NOMO-1 treated with dmso at 0.1 percent for 144 hours (cell line): ENCODE measurements at regions not wholly inside any gene's neighbourhood (a gene's known extent, or its start where the extent isn't known, plus 50 kb on each side); places are given as distances from the start of the nearest gene placed in this dataset.
"Not testable (repeated sequence)": the region's sequence is repeated elsewhere in the genome, so short reads cannot be mapped to it uniquely, and the experiment has no call there.

Experiments used
- DNase-seq: peaks from one replicate; lab custom pipeline; 2025; ENCODE audit not compliant: unreplicated experiment; lab: John Stamatoyannopoulos, UW

DNA sequence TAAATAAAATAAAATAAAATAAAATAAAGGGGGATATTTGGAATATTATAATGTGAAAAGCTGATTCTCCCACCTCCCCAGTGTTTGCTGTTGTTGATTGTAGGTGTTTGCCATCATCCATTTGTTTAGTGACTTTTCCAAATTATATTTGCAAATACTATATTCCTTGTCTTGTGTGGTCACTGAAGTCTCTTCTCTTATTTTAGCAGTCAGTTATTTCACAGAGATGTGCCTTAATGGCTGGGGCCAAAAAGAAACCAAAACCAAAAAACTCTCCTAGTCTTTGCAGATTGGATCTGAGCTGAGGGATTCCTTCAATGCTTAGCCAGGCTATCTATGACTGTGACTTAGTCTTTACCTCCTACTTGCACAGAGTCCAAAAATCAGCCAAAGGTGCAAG lies 70.9 kb upstream of the ZNF169 start:
- no peak for DNase-seq

DNA sequence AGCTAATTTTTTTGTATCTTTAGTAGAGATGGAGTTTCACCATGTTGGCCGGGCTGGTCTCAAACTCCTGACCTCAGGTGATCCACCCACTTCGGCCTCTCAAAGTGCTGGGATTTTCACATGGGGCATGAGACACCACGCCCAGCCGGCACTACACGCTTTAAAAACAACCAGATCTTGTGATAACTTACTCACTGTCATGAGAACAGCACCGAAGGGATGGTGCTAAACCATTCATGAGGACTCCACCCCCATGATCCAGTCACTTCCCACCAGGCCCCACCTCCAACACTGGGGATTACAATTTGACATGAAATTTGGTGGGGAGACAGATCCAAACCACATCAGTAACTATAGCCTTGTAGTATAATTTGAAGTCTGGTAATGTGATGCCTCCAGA lies 67.4 kb upstream of the ZNF169 start:
- DNase-seq, result not testable (repeated sequence)

DNA sequence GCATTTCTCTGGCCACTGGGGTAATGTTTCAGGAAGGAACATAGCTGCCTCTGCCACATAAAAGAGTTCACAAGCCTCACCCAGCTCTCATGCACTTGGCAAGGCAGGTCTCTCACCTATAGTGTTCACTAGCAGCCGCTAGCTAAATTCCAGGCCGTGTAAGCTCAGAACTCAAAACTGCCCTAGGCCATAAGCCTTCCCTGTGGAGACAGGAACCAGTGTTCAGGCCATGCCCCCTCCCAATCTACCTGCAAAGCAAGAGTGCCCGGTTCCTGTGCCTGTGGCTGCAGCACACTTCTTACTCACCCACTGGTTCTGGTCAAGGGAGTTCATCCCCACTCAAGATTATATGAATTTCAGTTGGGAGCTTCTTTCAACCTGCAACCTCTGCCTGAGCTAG lies 60.7 kb upstream of the ZNF169 start:
- no peak for DNase-seq

DNA sequence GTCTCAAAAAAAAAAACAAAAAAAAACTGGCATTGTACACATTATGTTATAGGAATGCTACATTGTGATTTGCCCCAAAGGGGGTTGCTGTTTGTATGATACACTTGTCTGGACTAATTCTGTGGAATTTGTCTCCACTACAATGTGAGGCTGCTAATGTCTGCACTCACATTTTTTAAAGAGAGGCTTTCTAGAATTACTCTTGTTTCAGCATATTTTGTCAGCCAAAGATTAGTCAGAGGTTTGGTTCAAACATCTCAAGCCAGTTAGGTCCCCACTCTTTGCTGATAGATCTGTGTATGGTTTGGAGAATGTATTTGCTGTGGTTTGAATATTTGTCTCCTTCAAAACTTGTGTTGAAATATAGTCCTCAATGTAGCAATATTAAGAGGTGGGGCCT lies 59.3 kb upstream of the ZNF169 start:
- no peak for DNase-seq

DNA sequence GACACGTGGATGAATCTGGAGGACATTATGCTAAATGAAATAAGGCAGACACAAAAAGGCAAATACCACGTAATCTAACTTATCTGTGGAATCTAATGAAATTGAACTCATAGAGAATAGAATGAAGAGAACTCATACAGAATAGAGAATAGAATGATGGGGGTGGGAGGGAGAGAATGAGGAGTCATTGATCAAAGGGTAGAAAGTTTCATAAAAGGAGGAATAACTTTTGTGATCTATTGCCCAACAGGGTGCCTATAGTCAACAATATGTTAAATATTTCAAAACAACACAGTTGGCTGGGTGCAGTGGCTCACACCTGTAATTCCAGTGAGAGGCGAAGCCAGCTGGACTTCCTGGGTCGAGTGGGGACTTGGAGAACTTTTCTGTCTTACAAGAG lies 54.9 kb upstream of the ZNF169 start:
- DNase-seq, result no peak

DNA sequence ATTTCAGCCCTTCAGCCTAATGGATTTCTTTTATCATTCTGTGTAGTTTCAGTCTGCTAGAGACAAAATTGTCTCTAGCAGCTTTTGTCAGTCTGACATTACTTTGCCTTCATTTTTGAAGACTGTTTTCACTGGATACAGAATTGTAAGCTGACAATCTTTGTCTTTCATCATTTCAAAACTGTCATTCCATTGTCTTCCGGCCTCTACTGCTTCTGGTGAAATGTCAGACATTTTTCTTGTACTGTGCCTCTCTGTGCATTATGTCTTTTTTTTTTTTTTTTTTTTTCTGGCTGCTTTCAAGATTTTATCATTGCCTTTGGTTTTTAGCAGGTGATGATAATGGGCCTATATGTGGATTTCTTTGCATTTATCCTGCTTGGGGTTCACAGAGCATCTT lies 51.3 kb upstream of the ZNF169 start:
- DNase-seq, result no peak
